HFFc6 (cell line): ENCODE measurements at regions not wholly inside any gene's neighbourhood (a gene's known extent, or its start where the extent isn't known, plus 50 kb on each side); places are given as distances from the start of the nearest gene placed in this dataset.
"Not testable (repeated sequence)": the region's sequence is repeated elsewhere in the genome, so short reads cannot be mapped to it uniquely, and the experiment has no call there.

Source experiments
- DNase-seq: peaks from one replicate; pipeline ENCODE4 v3.0.0-alpha.2; 2018
- H3K27ac Mint-ChIP-seq: 2 replicates; pipeline ENCODE4 v1.8.0; 2020; ENCODE audit warnings: mild to moderate bottlenecking, mixed read lengths
- H3K27me3 Mint-ChIP-seq: 2 replicates; pipeline ENCODE4 v1.8.0; 2021; ENCODE audit warnings: mild to moderate bottlenecking, moderate library complexity, mixed read lengths; ENCODE audit not compliant: insufficient read depth
- H3K36me3 Mint-ChIP-seq: 2 replicates; pipeline ENCODE4 v1.8.0; 2021; ENCODE audit warnings: low read depth, mixed read lengths
- H3K4me1 Mint-ChIP-seq: 2 replicates; pipeline ENCODE4 v1.8.0; 2020; ENCODE audit warnings: low read depth, mixed read lengths
- H3K4me3 Mint-ChIP-seq: 2 replicates; pipeline ENCODE4 v1.8.0; 2020; ENCODE audit warnings: mild to moderate bottlenecking, moderate library complexity, mixed read lengths
- H3K9me3 Mint-ChIP-seq: 2 replicates; pipeline ENCODE4 v1.8.0; 2020; ENCODE audit warnings: mild to moderate bottlenecking, mixed read lengths
- TF ChIP-seq, protein P1 (sequence below): fragments of 200-600 bp; sonication (generic); IDR thresholded peaks from 2 replicates; pipeline ENCODE4 v1.5.0; 2021; ENCODE audit warnings: antibody characterized with exemption, mild to moderate bottlenecking

DNA sequence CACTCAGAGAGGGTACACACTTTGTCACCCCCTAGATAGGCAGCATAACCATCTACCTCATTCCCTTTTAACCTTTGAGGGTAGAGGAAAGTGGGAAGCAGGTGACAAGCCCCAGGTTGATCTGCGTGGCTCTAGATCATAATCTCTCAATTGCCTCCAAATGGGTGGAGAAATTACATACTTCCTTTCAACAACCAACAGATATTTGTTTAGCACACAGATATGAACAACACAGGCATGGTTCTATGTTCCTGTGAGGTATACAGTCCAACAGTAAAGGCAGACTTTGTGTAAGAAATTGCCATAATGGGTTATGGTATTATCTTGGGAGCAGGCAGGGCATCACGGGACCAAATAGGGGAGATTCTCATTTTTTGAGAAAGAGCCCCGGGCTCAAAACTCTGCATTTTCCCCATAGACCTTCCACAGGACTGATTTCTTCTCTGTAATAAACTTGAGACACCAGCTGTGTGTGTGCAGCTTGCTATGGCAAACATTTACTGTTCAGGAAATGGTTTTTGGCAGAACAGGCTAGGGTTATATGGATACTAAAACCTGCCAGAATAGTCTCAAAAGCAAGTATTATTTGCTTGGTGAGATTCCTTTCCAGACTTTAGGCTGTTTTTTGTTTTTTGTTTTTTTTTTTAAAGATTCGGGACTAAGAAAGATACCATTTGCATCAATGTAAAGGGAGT lies 126.2 kb downstream of the CD164 start:
- H3K27ac Mint-ChIP-seq = no peak overlapping the region
- no peak for DNase-seq
- no peaks in the 10 kb centered on the region; the same call in 1 of the 2 replicates for H3K27me3 Mint-ChIP-seq
- TF ChIP-seq, protein P1, sequence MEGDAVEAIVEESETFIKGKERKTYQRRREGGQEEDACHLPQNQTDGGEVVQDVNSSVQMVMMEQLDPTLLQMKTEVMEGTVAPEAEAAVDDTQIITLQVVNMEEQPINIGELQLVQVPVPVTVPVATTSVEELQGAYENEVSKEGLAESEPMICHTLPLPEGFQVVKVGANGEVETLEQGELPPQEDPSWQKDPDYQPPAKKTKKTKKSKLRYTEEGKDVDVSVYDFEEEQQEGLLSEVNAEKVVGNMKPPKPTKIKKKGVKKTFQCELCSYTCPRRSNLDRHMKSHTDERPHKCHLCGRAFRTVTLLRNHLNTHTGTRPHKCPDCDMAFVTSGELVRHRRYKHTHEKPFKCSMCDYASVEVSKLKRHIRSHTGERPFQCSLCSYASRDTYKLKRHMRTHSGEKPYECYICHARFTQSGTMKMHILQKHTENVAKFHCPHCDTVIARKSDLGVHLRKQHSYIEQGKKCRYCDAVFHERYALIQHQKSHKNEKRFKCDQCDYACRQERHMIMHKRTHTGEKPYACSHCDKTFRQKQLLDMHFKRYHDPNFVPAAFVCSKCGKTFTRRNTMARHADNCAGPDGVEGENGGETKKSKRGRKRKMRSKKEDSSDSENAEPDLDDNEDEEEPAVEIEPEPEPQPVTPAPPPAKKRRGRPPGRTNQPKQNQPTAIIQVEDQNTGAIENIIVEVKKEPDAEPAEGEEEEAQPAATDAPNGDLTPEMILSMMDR = no peak
- no peak overlapping the region for H3K4me3 Mint-ChIP-seq
- H3K36me3 Mint-ChIP-seq = no peaks in the 10 kb centered on the region
- no peaks in the 10 kb centered on the region for H3K9me3 Mint-ChIP-seq
- H3K4me1 Mint-ChIP-seq = peaks cover 26% of the 10 kb centered on the region

DNA sequence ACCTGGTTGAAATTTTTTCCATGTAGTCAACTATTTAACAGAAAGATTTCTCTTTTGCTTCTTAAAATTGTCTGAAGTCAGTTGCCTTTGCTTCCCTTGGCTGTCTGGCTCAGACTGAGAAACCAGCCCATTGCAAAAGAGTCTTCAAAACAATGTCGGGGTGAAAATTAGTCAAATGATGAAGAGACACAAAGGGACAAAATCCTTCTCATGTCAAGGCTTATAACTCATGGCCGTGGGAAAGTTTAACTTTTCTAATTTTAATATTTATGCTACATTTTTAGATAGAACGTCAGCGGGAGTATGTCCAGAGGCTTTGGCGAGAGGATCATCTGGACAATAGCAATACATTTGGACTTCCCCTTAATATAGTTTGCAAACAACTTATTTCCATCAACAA lies 127.2 kb downstream of the CD164 start:
- Mint-ChIP-seq H3K27ac (no peak overlapping the region), H3K9me3 (no peaks in the 10 kb centered on the region), H3K36me3 (no peaks in the 10 kb centered on the region), H3K4me3 (no peak overlapping the region), H3K4me1 (peaks cover 18% of the 10 kb centered on the region), H3K27me3 (no peaks in the 10 kb centered on the region; the same call in 1 of the 2 replicates)
- TF ChIP-seq, protein P1 = no peak
- DNase-seq = no peak

DNA sequence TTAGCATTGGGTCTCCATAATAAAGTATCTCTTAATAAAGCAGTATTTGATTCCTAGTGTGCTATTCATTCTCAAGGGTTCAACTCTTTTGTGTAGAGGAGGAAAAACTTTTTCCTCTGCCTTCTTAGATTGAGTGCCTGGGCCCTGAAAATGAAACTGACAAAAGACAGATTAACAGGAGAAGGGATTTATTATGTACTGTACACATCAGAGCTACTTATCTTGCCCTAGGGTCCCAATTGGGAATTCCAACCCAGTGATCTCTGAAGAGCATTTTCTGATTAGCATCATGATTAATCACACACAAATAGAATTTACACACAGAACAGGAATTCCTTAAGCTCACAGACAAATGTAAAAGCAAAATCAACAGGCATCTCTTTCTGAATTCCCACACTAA lies 128.9 kb downstream of the CD164 start:
- Mint-ChIP-seq H3K4me3 (no peak overlapping the region), H3K27me3 (no peaks in the 10 kb centered on the region; the same call in 1 of the 2 replicates), H3K4me1 (peaks cover 12% of the 10 kb centered on the region; the same call in 1 of the 2 replicates), H3K36me3 (no peaks in the 10 kb centered on the region), H3K9me3 (no peaks in the 10 kb centered on the region), H3K27ac (no peak overlapping the region)
- TF ChIP-seq, protein P1 = no peak
- peak; percentile 13 for DNase-seq

- TF ChIP-seq, protein P1 = no peak
- H3K9me3 Mint-ChIP-seq = no peaks in the 10 kb centered on the region
- H3K36me3 Mint-ChIP-seq = no peaks in the 10 kb centered on the region
- DNase-seq = no peak
- H3K4me1 Mint-ChIP-seq = peaks cover 12% of the 10 kb centered on the region; the same call in 1 of the 2 replicates
- H3K27me3 Mint-ChIP-seq = no peaks in the 10 kb centered on the region; the same call in 1 of the 2 replicates
- H3K4me3 Mint-ChIP-seq = no peak overlapping the region
- no peak overlapping the region for H3K27ac Mint-ChIP-seq
Observed at GRCh38 chr6:109252261-109253041, 129.8 kb downstream of the CD164 start.

DNA sequence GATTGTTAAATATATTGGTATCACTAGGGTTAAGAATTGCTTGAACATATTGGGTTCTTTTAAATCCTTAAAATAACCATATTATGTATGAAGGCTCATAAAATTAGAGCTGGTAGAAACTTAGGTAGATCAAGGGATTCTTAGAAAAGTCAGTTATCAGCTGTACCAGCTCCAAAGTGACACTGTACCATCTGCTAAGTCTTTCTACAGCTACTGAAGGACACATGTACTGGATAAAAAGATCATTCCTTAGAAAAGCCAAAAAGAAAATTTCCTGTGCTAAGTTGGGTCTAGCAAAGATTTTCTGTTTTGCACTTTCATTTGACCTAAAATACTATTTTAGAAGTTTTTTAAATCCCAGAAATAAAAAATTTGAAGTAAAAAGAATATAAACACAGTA lies 130.4 kb downstream of the CD164 start:
- Mint-ChIP-seq H3K4me3 (no peak overlapping the region), H3K4me1 (peaks cover 12% of the 10 kb centered on the region; the same call in 1 of the 2 replicates), H3K9me3 (no peaks in the 10 kb centered on the region), H3K36me3 (no peaks in the 10 kb centered on the region), H3K27me3 (no peaks in the 10 kb centered on the region; the same call in 1 of the 2 replicates), H3K27ac (no peak overlapping the region)
- TF ChIP-seq, protein P1 = no peak
- no peak for DNase-seq

GRCh38 chr6:109250544-109251156 lies 131.6 kb downstream of the CD164 start:
- H3K4me3 Mint-ChIP-seq, H3K27ac Mint-ChIP-seq, H3K9me3 Mint-ChIP-seq, H3K36me3 Mint-ChIP-seq, H3K27me3 Mint-ChIP-seq, DNase-seq: not testable (repeated sequence)
- H3K4me1 Mint-ChIP-seq = peaks cover 12% of the 10 kb centered on the region; the same call in 1 of the 2 replicates
